ENCODE measurements at regions not wholly inside any gene's neighbourhood (a gene's known extent, or its start where the extent isn't known, plus 50 kb on each side); places are given as distances from the start of the nearest gene placed in this dataset.

- peak overlapping the region; percentile 79 for H2AFZ ChIP-seq
- no peaks in the 10 kb centered on the region for H3F3A ChIP-seq (ENCODE audit: insufficient read depth)
- no peaks in the 10 kb centered on the region for H3K9me2 ChIP-seq (ENCODE audit: insufficient read depth)
- no peak for DNase-seq
- peak overlapping the region; percentile 6; the same call in 1 of the 2 replicates for H3K9ac ChIP-seq
- TF ChIP-seq EZH2 (IDR thresholded peaks at IDR 0.05; ENCODE audit: insufficient read depth, poor library complexity, severe bottlenecking) = no peak
- no peak for TF ChIP-seq EZH2phosphoT487 (IDR thresholded peaks at IDR 0.05; ENCODE audit: insufficient read depth, low read depth)
- no peaks in the 10 kb centered on the region for H3K36me3 ChIP-seq (ENCODE audit: low read depth)
- H3K9me3 ChIP-seq (ENCODE audit: low read depth) = no peaks in the 10 kb centered on the region
- no peaks in the 10 kb centered on the region for H3K79me2 ChIP-seq (ENCODE audit: insufficient read depth)
- WGBS, 2 experiments (ENCODE audit: low coverage in 1 of 2, low lambda C conversion rate in 2 of 2, missing lambda C conversion rate in 2 of 2) = 21 to 26% methylated on average over 3 of the region's 3 CpGs
- in situ Hi-C loops (cut with MboI) = no loop called here
- no peak overlapping the region for H3K27ac ChIP-seq
- no peaks in the 10 kb centered on the region for H4K20me1 ChIP-seq (ENCODE audit: insufficient read depth)
- peaks cover 14% of the 10 kb centered on the region; the same call in 1 of the 2 replicates for H3K4me1 ChIP-seq (ENCODE audit: insufficient read depth)
- H3K27me3 ChIP-seq (replicated peaks; ENCODE audit: insufficient read depth) = no peaks in the 10 kb centered on the region
- H3K4me2 ChIP-seq (ENCODE audit: unreplicated experiment) = peak overlapping the region; percentile 73
- peak overlapping the region; percentile 53 for H3K4me3 ChIP-seq
Observed at GRCh38 chr6:80689716-80690395, 583.4 kb downstream of the BCKDHB start.

GRCh38 chr6:80679992-80680391, 573.5 kb downstream of the BCKDHB start:
- H3K9ac ChIP-seq = no peak overlapping the region
- no peak overlapping the region for H3K27ac ChIP-seq
- WGBS, 2 experiments (ENCODE audit: low coverage in 1 of 2, low lambda C conversion rate in 2 of 2, missing lambda C conversion rate in 2 of 2) = 42 to 48% methylated on average over 2 of the region's 2 CpGs
- no peak overlapping the region for H2AFZ ChIP-seq
- no peaks in the 10 kb centered on the region for H3K79me2 ChIP-seq (ENCODE audit: insufficient read depth)
- no peaks in the 10 kb centered on the region for H3K27me3 ChIP-seq (replicated peaks; ENCODE audit: insufficient read depth)
- H3K9me2 ChIP-seq (ENCODE audit: insufficient read depth) = peaks cover 6% of the 10 kb centered on the region; the same call in 1 of the 2 replicates
- no peaks in the 10 kb centered on the region for H3F3A ChIP-seq (ENCODE audit: insufficient read depth)
- H3K4me1 ChIP-seq (ENCODE audit: insufficient read depth) = no peaks in the 10 kb centered on the region
- no peak overlapping the region for H3K4me3 ChIP-seq
- DNase-seq = no peak
- in situ Hi-C loops (cut with MboI) = no loop called here
- TF ChIP-seq EZH2phosphoT487 (IDR thresholded peaks at IDR 0.05; ENCODE audit: insufficient read depth, low read depth) (no peak), EZH2 (IDR thresholded peaks at IDR 0.05; ENCODE audit: insufficient read depth, poor library complexity, severe bottlenecking) (no peak)
- H3K36me3 ChIP-seq (ENCODE audit: low read depth) = no peaks in the 10 kb centered on the region
- no peaks in the 10 kb centered on the region for H4K20me1 ChIP-seq (ENCODE audit: insufficient read depth)
- H3K4me2 ChIP-seq (ENCODE audit: unreplicated experiment) = no peak overlapping the region
- H3K9me3 ChIP-seq (ENCODE audit: low read depth) = no peaks in the 10 kb centered on the region

GRCh38 chr6:80676386-80676785, 569.9 kb downstream of the BCKDHB start:
- Histone ChIP-seq H3K36me3 (ENCODE audit: low read depth) (no peaks in the 10 kb centered on the region), H3K27ac (no peak overlapping the region), H3K4me3 (no peak overlapping the region), H3K9ac (no peak overlapping the region), H2AFZ (no peak overlapping the region), H3K4me1 (ENCODE audit: insufficient read depth) (no peaks in the 10 kb centered on the region), H3K27me3 (replicated peaks; ENCODE audit: insufficient read depth) (no peaks in the 10 kb centered on the region), H3K9me2 (ENCODE audit: insufficient read depth) (no peaks in the 10 kb centered on the region), H4K20me1 (ENCODE audit: insufficient read depth) (no peaks in the 10 kb centered on the region), H3K79me2 (ENCODE audit: insufficient read depth) (no peaks in the 10 kb centered on the region), H3K4me2 (ENCODE audit: unreplicated experiment) (no peak overlapping the region), H3F3A (ENCODE audit: insufficient read depth) (no peaks in the 10 kb centered on the region), H3K9me3 (ENCODE audit: low read depth) (no peaks in the 10 kb centered on the region)
- 72 to 81% methylated on average over 3 of the region's 3 CpGs for WGBS, 2 experiments (ENCODE audit: low coverage in 1 of 2, low lambda C conversion rate in 2 of 2, missing lambda C conversion rate in 2 of 2)
- in situ Hi-C loops (cut with MboI) = no loop called here
- no peak for TF ChIP-seq EZH2 (IDR thresholded peaks at IDR 0.05; ENCODE audit: insufficient read depth, poor library complexity, severe bottlenecking)
- peak; percentile 7 for DNase-seq

- Histone ChIP-seq H3K9ac (no peak overlapping the region), H2AFZ (no peak overlapping the region), H4K20me1 (ENCODE audit: insufficient read depth) (no peaks in the 10 kb centered on the region), H3K9me2 (ENCODE audit: insufficient read depth) (no peaks in the 10 kb centered on the region), H3K36me3 (ENCODE audit: low read depth) (no peaks in the 10 kb centered on the region), H3K4me3 (no peak overlapping the region), H3K27me3 (replicated peaks; ENCODE audit: insufficient read depth) (no peaks in the 10 kb centered on the region), H3K4me1 (ENCODE audit: insufficient read depth) (no peaks in the 10 kb centered on the region), H3K4me2 (ENCODE audit: unreplicated experiment) (no peak overlapping the region), H3F3A (ENCODE audit: insufficient read depth) (no peaks in the 10 kb centered on the region), H3K27ac (no peak overlapping the region), H3K79me2 (ENCODE audit: insufficient read depth) (no peaks in the 10 kb centered on the region), H3K9me3 (ENCODE audit: low read depth) (no peaks in the 10 kb centered on the region)
- TF ChIP-seq EZH2 (IDR thresholded peaks at IDR 0.05; ENCODE audit: insufficient read depth, poor library complexity, severe bottlenecking) = no peak
- no peak for TF ChIP-seq EZH2phosphoT487 (IDR thresholded peaks at IDR 0.05; ENCODE audit: insufficient read depth, low read depth)
- DNase-seq = no peak
- in situ Hi-C loops (cut with MboI) = no loop called here
- 95% methylated on average over 1 of the region's 1 CpG for WGBS, 2 experiments (ENCODE audit: low coverage in 1 of 2, low lambda C conversion rate in 2 of 2, missing lambda C conversion rate in 2 of 2)
Observed at GRCh38 chr6:80674669-80675068, 568.2 kb downstream of the BCKDHB start.

- no peaks in the 10 kb centered on the region for H3K79me2 ChIP-seq (ENCODE audit: insufficient read depth)
- DNase-seq = no peak
- H3K9me3 ChIP-seq (ENCODE audit: low read depth) = no peaks in the 10 kb centered on the region
- in situ Hi-C loops (cut with MboI) = no loop called here
- no peak overlapping the region for H3K9ac ChIP-seq
- H3K27me3 ChIP-seq (replicated peaks; ENCODE audit: insufficient read depth) = no peaks in the 10 kb centered on the region
- no peaks in the 10 kb centered on the region for H3F3A ChIP-seq (ENCODE audit: insufficient read depth)
- H4K20me1 ChIP-seq (ENCODE audit: insufficient read depth) = no peaks in the 10 kb centered on the region
- no peak overlapping the region for H3K27ac ChIP-seq
- H3K9me2 ChIP-seq (ENCODE audit: insufficient read depth) = no peaks in the 10 kb centered on the region
- 0 out of 2 replicates have a peak overlapping the region, but pooled peaks have one; percentile 5 for H2AFZ ChIP-seq
- H3K4me2 ChIP-seq (ENCODE audit: unreplicated experiment) = no peak overlapping the region
- no peak overlapping the region for H3K4me3 ChIP-seq
- H3K4me1 ChIP-seq (ENCODE audit: insufficient read depth) = no peaks in the 10 kb centered on the region
- TF ChIP-seq EZH2 (IDR thresholded peaks at IDR 0.05; ENCODE audit: insufficient read depth, poor library complexity, severe bottlenecking) (no peak), EZH2phosphoT487 (IDR thresholded peaks at IDR 0.05; ENCODE audit: insufficient read depth, low read depth) (no peak)
- H3K36me3 ChIP-seq (ENCODE audit: low read depth) = no peaks in the 10 kb centered on the region
Observed at GRCh38 chr6:80673367-80673766, 566.9 kb downstream of the BCKDHB start.

Measured in GM23248 (cell line).